Neuronal stem cell (in vitro differentiated cells): ENCODE measurements at regions not wholly inside any gene's neighbourhood (a gene's known extent, or its start where the extent isn't known, plus 50 kb on each side); places are given as distances from the start of the nearest gene placed in this dataset.

Experiments used
- DNase-seq: peaks from one replicate; pipeline ENCODE4 v3.0.0-alpha.2; 2013; ENCODE audit warnings: low spot score
- H2AFZ ChIP-seq: one replicate; pipeline ENCODE4 v1.6.1; 2013; ENCODE audit warnings: mild to moderate bottlenecking, low read length, inconsistent platforms
- H2AK5ac ChIP-seq: 2 replicates; pipeline ENCODE4 v1.6.1; 2013; ENCODE audit warnings: low read depth, mild to moderate bottlenecking, inconsistent platforms, low read length, moderate library complexity, mixed read lengths
- H2BK120ac ChIP-seq: 2 replicates; pipeline ENCODE4 v1.6.1; 2013; ENCODE audit warnings: low read depth, mild to moderate bottlenecking, inconsistent platforms, low read length, moderate library complexity, mixed read lengths
- H2BK12ac ChIP-seq: one replicate; pipeline ENCODE4 v1.6.1; 2013; ENCODE audit warnings: low read length, inconsistent platforms
- H2BK15ac ChIP-seq: 2 replicates; pipeline ENCODE4 v1.6.1; 2013; ENCODE audit warnings: mild to moderate bottlenecking, low read length, inconsistent platforms, mixed read lengths
- H2BK5ac ChIP-seq: one replicate; pipeline ENCODE4 v1.6.1; 2013; ENCODE audit warnings: inconsistent platforms, mild to moderate bottlenecking, low read length, moderate library complexity
- H3K14ac ChIP-seq: one replicate; pipeline ENCODE4 v1.6.1; 2013; ENCODE audit warnings: low read length, inconsistent platforms
- H3K18ac ChIP-seq: 2 replicates; pipeline ENCODE4 v1.6.1; 2013; ENCODE audit warnings: low read length, inconsistent platforms
- H3K23ac ChIP-seq: 2 replicates; pipeline ENCODE4 v1.6.1; 2013; ENCODE audit warnings: low read depth, mild to moderate bottlenecking, mixed read lengths, low read length, inconsistent platforms; ENCODE audit not compliant: poor library complexity
- H3K27ac ChIP-seq: replicated peaks from 3 replicates; pipeline ENCODE4 v1.5.1; 2013; ENCODE audit warnings: low read length, inconsistent platforms
- H3K27me3 ChIP-seq, 3 experiments: 2 replicates each; pipeline ENCODE4 v1.6.1; 2013; ENCODE audit warnings: low read length in 3 of 3, mild to moderate bottlenecking in 2 of 3, inconsistent platforms in 1 of 3, low read depth in 1 of 3, mixed read lengths in 1 of 3, moderate library complexity in 1 of 3; ENCODE audit not compliant: control insufficient read depth in 3 of 3, insufficient read depth in 3 of 3
- H3K36me3 ChIP-seq, 2 donors: replicated peaks in 1 of 2; 2 replicates each; pipeline ENCODE4 v1.6.1; 2013; ENCODE audit warnings: low read length in 2 of 2; ENCODE audit not compliant: control insufficient read depth in 2 of 2, insufficient read depth in 2 of 2
- H3K4ac ChIP-seq: 2 replicates; pipeline ENCODE4 v1.6.1; 2013; ENCODE audit warnings: inconsistent platforms, mild to moderate bottlenecking, low read length, moderate library complexity
- H3K4me1 ChIP-seq, 2 donors: 1 replicate in 1 of 2; 2 replicates in 1 of 2; pipeline ENCODE4 v1.6.1; 2013; ENCODE audit warnings: low read length in 2 of 2, low read depth in 1 of 2; ENCODE audit not compliant: control insufficient read depth in 2 of 2, insufficient read depth in 1 of 2
- H3K4me2 ChIP-seq: one replicate; pipeline ENCODE4 v1.6.1; 2013; ENCODE audit warnings: mild to moderate bottlenecking, low read length, inconsistent platforms; ENCODE audit not compliant: insufficient read depth, poor library complexity, severe bottlenecking
- H3K4me3 ChIP-seq, 2 donors: 2 replicates each; pipeline ENCODE4 v1.5.1; 2013; ENCODE audit warnings: low read length in 2 of 2, mild to moderate bottlenecking in 2 of 2, inconsistent platforms in 1 of 2, moderate library complexity in 1 of 2
- H3K79me1 ChIP-seq: one replicate; pipeline ENCODE4 v1.6.1; 2013; ENCODE audit warnings: low read depth, mild to moderate bottlenecking, inconsistent platforms, low read length, moderate library complexity
- H3K9ac ChIP-seq: one replicate; pipeline ENCODE4 v1.6.1; 2013; ENCODE audit warnings: mild to moderate bottlenecking, low read depth, low read length, inconsistent platforms; ENCODE audit not compliant: poor library complexity
- H3K9me3 ChIP-seq, 2 donors: replicated peaks in 1 of 2; 2 replicates each; pipeline versions ENCODE3 to v1.6.1; 2013; ENCODE audit warnings: low read length in 2 of 2, mild to moderate bottlenecking in 2 of 2, inconsistent platforms in 1 of 2, low read depth in 1 of 2, mixed read lengths in 1 of 2, moderate library complexity in 1 of 2; ENCODE audit not compliant: control insufficient read depth in 2 of 2, insufficient read depth in 1 of 2
- H4K8ac ChIP-seq: one replicate; pipeline ENCODE4 v1.6.1; 2013; ENCODE audit warnings: low read depth, mild to moderate bottlenecking, inconsistent platforms, low read length, moderate library complexity
- H4K91ac ChIP-seq: one replicate; pipeline ENCODE4 v1.6.1; 2013; ENCODE audit warnings: low read length, low read depth, mild to moderate bottlenecking, inconsistent platforms; ENCODE audit not compliant: poor library complexity
- WGBS, 2 donors: extraction: QIAGEN DNeasy Blood & Tissue Kit; methylation state at CpG; one replicate each; pipeline ENCODE4 v1.1.7; 2013; ENCODE audit warnings: missing lambda C conversion rate in 2 of 2, mixed read lengths in 1 of 2; ENCODE audit not compliant: insufficient read length in 2 of 2, insufficient replicate concordance in 1 of 2; ENCODE audit errors: extremely low coverage in 2 of 2; 5-methylcytosine and 5-hydroxymethylcytosine counted together

- Histone ChIP-seq H2BK5ac (no peak overlapping the region), H2BK15ac (no peak overlapping the region), H2BK120ac (no peak overlapping the region), H2AFZ (no peak overlapping the region), H3K14ac (no peak overlapping the region), H3K27ac (no peak overlapping the region), H2AK5ac (no peak overlapping the region), H3K27me3 (no peaks in the 10 kb centered on the region), H2BK12ac (no peak overlapping the region), H4K8ac (no peak overlapping the region), H3K4me2 (no peak overlapping the region), H3K18ac (no peak overlapping the region), H3K23ac (no peak overlapping the region), H3K4ac (no peak overlapping the region), H3K4me3 (no peak overlapping the region), H3K36me3 (no peaks in the 10 kb centered on the region), H3K9ac (no peak overlapping the region), H3K9me3 (no peaks in the 10 kb centered on the region), H4K91ac (no peak overlapping the region), H3K79me1 (no peaks in the 10 kb centered on the region), H3K4me1 (peaks cover 0 to 3% of the 10 kb centered on the region in 2 donors)
- no peak for DNase-seq
- WGBS, 2 donors, result no CpG with 5 or more reads among the region's 5 CpGs
Measured at GRCh38 chr10:107424628-107425027, 260.1 kb upstream of the SORCS1 start.

- H3K4me2 ChIP-seq, result no peak overlapping the region
- no peak overlapping the region for H2BK5ac ChIP-seq
- no peak overlapping the region for H3K4ac ChIP-seq
- no peak overlapping the region for H2BK12ac ChIP-seq
- H2AK5ac ChIP-seq, result no peak overlapping the region
- H3K9me3 ChIP-seq, result no peaks in the 10 kb centered on the region
- no peak overlapping the region for H3K27ac ChIP-seq
- no peaks in the 10 kb centered on the region for H3K27me3 ChIP-seq
- H3K36me3 ChIP-seq, result no peaks in the 10 kb centered on the region
- no peak overlapping the region for H3K18ac ChIP-seq
- no peak overlapping the region for H3K4me3 ChIP-seq
- H3K23ac ChIP-seq, result no peak overlapping the region
- no CpG with 5 or more reads among the region's 3 CpGs for WGBS, 2 donors
- no peak overlapping the region for H2BK15ac ChIP-seq
- H3K9ac ChIP-seq, result no peak overlapping the region
- no peak overlapping the region for H3K14ac ChIP-seq
- no peak overlapping the region for H4K8ac ChIP-seq
- H3K79me1 ChIP-seq, result no peaks in the 10 kb centered on the region
- no peak overlapping the region for H2BK120ac ChIP-seq
- no peak overlapping the region for H4K91ac ChIP-seq
- H3K4me1 ChIP-seq, result peaks cover 0 to 3% of the 10 kb centered on the region in 2 donors
- no peak overlapping the region for H2AFZ ChIP-seq
- no peak for DNase-seq
Measured at GRCh38 chr10:107423903-107424302, 259.4 kb upstream of the SORCS1 start.

GRCh38 chr10:107422681-107423080 is 258.2 kb upstream of the SORCS1 start:
- Histone ChIP-seq H3K27ac (no peak overlapping the region), H3K23ac (no peak overlapping the region), H2BK15ac (no peak overlapping the region), H3K9ac (no peak overlapping the region), H3K9me3 (no peaks in the 10 kb centered on the region), H2BK12ac (no peak overlapping the region), H3K18ac (no peak overlapping the region), H3K4ac (no peak overlapping the region), H3K36me3 (no peaks in the 10 kb centered on the region), H2AK5ac (no peak overlapping the region), H2AFZ (no peak overlapping the region), H3K4me3 (no peak overlapping the region), H3K79me1 (no peaks in the 10 kb centered on the region), H2BK120ac (no peak overlapping the region), H4K91ac (no peak overlapping the region), H3K14ac (no peak overlapping the region), H3K4me2 (no peak overlapping the region), H3K4me1 (peaks cover 0 to 3% of the 10 kb centered on the region in 2 donors), H3K27me3 (no peaks in the 10 kb centered on the region), H4K8ac (no peak overlapping the region), H2BK5ac (no peak overlapping the region)
- WGBS, 2 donors, result no CpG with 5 or more reads among the region's 2 CpGs
- no peak for DNase-seq

DNA sequence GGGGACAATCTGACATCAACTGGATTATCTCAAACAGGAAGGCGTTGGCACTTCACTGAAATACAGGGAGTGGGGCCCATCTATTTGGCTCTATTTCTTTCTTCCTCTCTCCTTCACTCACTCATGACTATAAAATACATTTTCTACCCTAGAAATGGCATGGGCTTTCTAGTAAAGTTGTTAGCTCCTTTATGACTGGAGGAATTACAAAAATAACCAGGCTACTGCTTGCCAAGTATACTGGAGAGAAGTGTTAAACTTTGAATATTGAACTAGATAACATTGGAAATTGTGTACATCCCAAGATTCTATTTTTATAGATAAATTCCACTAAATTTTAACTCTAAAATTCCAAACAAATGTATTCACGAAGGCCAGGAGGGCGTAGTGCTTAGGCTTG is 255.7 kb upstream of the SORCS1 start:
- H3K14ac ChIP-seq, result no peak overlapping the region
- H3K4me3 ChIP-seq, result no peak overlapping the region
- no peak overlapping the region for H2BK15ac ChIP-seq
- H2BK5ac ChIP-seq, result no peak overlapping the region
- no peak overlapping the region for H3K27ac ChIP-seq
- no peak overlapping the region for H2AK5ac ChIP-seq
- no peak overlapping the region for H4K8ac ChIP-seq
- no peak overlapping the region for H2AFZ ChIP-seq
- H4K91ac ChIP-seq, result no peak overlapping the region
- H3K18ac ChIP-seq, result no peak overlapping the region
- H3K27me3 ChIP-seq, result no peaks in the 10 kb centered on the region
- no CpG with 5 or more reads among the region's 3 CpGs for WGBS, 2 donors
- no peaks in the 10 kb centered on the region for H3K9me3 ChIP-seq
- H3K79me1 ChIP-seq, result no peaks in the 10 kb centered on the region
- H3K23ac ChIP-seq, result no peak overlapping the region
- H3K4ac ChIP-seq, result no peak overlapping the region
- H3K4me1 ChIP-seq, result no peaks in the 10 kb centered on the region
- no peak overlapping the region for H2BK120ac ChIP-seq
- no peak overlapping the region for H2BK12ac ChIP-seq
- no peak for DNase-seq
- no peaks in the 10 kb centered on the region for H3K36me3 ChIP-seq
- no peak overlapping the region for H3K4me2 ChIP-seq
- H3K9ac ChIP-seq, result no peak overlapping the region
